Kidney epithelial cell (primary cell): ENCODE measurements at regions not wholly inside any gene's neighbourhood (a gene's known extent, or its start where the extent isn't known, plus 50 kb on each side); places are given as distances from the start of the nearest gene placed in this dataset.

Experiments used
- DNase-seq: peaks from one replicate; pipeline ENCODE4 v3.0.0-alpha.2; 2010; ENCODE audit warnings: low read depth
- H3K27me3 ChIP-seq: 2 replicates; pipeline ENCODE4 v1.6.0; 2011; ENCODE audit warnings: low read length; ENCODE audit not compliant: control insufficient read depth, insufficient read depth
- H3K36me3 ChIP-seq: 2 replicates; pipeline ENCODE4 v1.5.1; 2011; ENCODE audit warnings: low read length; ENCODE audit not compliant: control insufficient read depth, insufficient read depth
- H3K4me3 ChIP-seq: 2 replicates; pipeline ENCODE4 v1.5.1; 2011; ENCODE audit warnings: low read depth, mild to moderate bottlenecking, control low read depth, low read length
- TF ChIP-seq, protein P1 (sequence below): IDR thresholded peaks from 2 replicates; pipeline ENCODE4 v1.5.1; 2011; ENCODE audit warnings: mild to moderate bottlenecking, moderate library complexity, low read length, control low read depth, inconsistent platforms; ENCODE audit not compliant: insufficient read depth, poor library complexity, severe bottlenecking

DNA sequence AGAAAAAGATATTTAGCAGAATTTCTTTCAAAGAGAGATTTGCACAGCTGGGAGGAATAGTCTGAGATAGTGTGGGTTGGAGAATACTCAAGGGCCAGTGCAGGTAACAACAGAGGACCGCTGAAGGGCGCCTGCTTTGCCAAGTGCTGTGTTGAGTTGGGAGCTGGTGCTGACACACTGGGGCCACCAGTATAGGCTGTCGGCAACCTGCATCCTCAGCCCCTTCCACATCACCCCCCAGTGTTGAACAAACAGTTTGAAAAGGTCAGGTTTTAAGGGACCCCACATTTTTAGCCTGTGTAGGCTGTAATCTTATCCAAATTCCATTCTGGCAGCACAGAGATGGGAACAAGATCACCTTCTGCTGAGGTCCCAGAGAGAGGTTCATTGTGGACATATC lies 96.6 kb downstream of the ABHD5 start:
- H3K36me3 ChIP-seq, result no peaks in the 10 kb centered on the region
- H3K27me3 ChIP-seq, result no peaks in the 10 kb centered on the region
- no peak for DNase-seq
- TF ChIP-seq, protein P1, sequence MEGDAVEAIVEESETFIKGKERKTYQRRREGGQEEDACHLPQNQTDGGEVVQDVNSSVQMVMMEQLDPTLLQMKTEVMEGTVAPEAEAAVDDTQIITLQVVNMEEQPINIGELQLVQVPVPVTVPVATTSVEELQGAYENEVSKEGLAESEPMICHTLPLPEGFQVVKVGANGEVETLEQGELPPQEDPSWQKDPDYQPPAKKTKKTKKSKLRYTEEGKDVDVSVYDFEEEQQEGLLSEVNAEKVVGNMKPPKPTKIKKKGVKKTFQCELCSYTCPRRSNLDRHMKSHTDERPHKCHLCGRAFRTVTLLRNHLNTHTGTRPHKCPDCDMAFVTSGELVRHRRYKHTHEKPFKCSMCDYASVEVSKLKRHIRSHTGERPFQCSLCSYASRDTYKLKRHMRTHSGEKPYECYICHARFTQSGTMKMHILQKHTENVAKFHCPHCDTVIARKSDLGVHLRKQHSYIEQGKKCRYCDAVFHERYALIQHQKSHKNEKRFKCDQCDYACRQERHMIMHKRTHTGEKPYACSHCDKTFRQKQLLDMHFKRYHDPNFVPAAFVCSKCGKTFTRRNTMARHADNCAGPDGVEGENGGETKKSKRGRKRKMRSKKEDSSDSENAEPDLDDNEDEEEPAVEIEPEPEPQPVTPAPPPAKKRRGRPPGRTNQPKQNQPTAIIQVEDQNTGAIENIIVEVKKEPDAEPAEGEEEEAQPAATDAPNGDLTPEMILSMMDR, result no peak
- H3K4me3 ChIP-seq, result no peak overlapping the region

DNA sequence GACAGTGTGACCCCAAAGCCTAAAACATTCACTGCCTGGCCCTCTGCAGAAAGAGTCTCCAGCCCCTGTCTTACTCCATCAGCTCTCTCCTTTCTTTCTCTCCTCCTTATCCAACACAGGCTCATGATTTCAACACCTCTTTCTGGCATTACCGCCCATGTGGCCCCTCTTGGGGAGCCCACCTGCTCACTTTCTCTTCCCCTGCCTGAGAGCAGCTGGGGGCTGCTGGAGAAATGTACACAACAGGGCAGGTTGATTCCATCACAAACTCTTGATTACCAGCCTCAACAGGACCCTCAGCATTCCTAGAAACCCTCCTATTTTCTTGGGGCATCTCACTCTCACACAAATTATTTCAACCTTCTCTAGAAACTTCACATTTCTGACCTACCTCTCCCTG lies 98.3 kb downstream of the ABHD5 start:
- TF ChIP-seq, protein P1, result no peak
- DNase-seq, result no peak
- no peaks in the 10 kb centered on the region for H3K27me3 ChIP-seq
- H3K4me3 ChIP-seq, result no peak overlapping the region
- no peaks in the 10 kb centered on the region for H3K36me3 ChIP-seq

DNA sequence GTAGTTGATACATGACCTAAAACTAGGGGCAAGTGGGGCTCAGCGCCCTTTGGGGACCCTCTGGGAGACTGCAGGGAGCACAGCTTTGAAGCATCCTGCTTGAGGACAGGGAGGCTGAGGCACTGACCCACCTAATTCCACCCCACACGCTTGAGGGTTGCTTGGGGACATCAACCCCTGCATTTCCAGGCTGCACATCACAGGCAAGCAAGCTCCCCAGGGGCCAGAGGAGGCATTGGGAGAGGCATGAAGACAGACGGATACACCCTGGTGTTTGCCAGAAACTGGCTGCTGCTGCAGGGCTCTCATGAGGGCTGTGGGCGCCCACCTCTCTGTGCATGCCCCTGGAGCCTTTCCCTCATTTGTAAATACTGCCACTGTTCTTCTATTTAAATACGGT lies 99.3 kb downstream of the ABHD5 start:
- no peaks in the 10 kb centered on the region for H3K27me3 ChIP-seq
- no peak for DNase-seq
- no peaks in the 10 kb centered on the region for H3K36me3 ChIP-seq
- TF ChIP-seq, protein P1, result no peak
- H3K4me3 ChIP-seq, result no peak overlapping the region

DNA sequence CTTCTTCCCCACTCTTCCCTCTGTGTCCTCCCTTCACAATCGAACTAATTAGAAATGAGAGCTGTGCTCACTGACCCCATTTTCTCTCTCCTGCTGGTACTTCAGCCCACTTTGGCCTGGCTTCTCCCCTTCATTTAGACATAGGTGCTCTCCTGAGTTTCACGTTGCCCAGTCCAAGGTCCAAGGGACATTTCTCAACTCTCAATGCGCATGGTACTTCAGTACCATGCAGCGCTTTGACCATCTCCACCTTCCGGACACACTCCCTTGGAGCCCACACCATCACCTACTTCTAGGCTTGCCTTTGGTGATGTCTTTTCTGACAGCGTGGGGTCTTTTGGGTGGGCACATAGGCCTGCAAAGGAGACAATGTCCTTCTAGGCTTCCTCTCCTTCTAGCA lies 99.7 kb downstream of the ABHD5 start:
- no peaks in the 10 kb centered on the region for H3K36me3 ChIP-seq
- no peaks in the 10 kb centered on the region for H3K27me3 ChIP-seq
- DNase-seq, result no peak
- TF ChIP-seq, protein P1, result no peak
- H3K4me3 ChIP-seq, result no peak overlapping the region

DNA sequence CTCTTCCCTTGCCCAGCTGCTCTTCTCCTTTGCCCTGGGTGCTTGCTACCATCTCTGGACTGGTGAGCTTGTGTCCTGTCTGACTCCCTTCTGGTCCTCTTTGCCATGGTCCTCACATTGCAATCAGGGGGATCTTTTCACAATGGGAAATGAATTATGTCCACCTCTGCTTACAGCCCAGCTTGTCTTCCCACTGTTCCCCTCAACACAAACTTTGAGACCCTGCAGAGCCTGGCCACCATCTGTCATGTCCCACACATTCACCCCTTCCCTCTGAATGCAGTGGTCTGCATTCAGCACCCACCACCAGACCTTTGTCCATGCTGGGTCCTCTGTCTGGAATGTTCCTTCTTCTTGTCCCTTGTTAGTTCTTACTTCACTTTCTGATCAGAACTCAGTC lies 100.5 kb downstream of the ABHD5 start:
- TF ChIP-seq, protein P1, result no peak
- no peak for DNase-seq

DNA sequence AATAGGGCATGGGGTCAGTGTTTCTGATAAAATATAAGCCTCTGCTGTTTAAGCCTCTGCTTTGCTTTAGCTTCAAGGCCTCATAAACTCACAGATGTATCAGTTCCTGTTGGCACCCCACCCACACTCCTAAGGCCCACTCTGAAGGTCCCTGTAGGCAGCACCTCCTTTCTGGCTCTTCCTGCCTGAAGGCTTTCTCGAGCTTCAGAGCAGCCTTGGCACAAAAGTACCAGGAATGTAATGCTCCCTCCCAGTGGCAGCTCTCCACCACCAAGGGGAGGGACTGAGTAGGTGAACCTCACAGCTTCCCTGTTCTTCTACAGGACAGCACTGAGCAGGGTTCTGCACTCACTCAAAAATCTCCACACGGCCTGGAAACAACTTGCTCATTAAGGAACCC lies 102.2 kb downstream of the ABHD5 start:
- TF ChIP-seq, protein P1, result no peak
- H3K27me3 ChIP-seq, result no peaks in the 10 kb centered on the region
- H3K36me3 ChIP-seq, result no peaks in the 10 kb centered on the region
- no peak for DNase-seq
- H3K4me3 ChIP-seq, result no peak overlapping the region

More for the DNA sequence above, 100.5 kb downstream of the ABHD5 start:
- no peaks in the 10 kb centered on the region for H3K27me3 ChIP-seq
- H3K36me3 ChIP-seq, result no peaks in the 10 kb centered on the region
- H3K4me3 ChIP-seq, result no peak overlapping the region
